ENCODE measurements at regions not wholly inside any gene's neighbourhood (a gene's known extent, or its start where the extent isn't known, plus 50 kb on each side); places are given as distances from the start of the nearest gene placed in this dataset.
A peak's percentile ranks its signal among the peaks of the same experiment; 100 is the strongest.

- no TSS peak for BruUV-seq (replicated peaks)
- 0 out of 2 replicates have a peak, but pooled peaks cover 3% of the 10 kb centered on the region for H3K9me3 ChIP-seq (ENCODE audit: control insufficient read depth, insufficient read depth, low read depth, low read length)
- intact Hi-C loops (cut with micrococcal nuclease; ENCODE audit: unreplicated experiment): loop anchor here (5.0 to 10.0 kb wide), 2 partner anchors 400 to 482 kb away; partner anchors contain the start of gene TRIB2
- H3K4me1 ChIP-seq (ENCODE audit: control insufficient read depth, insufficient read depth, low read length): peaks cover 11% of the 10 kb centered on the region
- CTCF ChIA-PET: no interaction called here
- no peaks in the 10 kb centered on the region for H3K36me3 ChIP-seq (ENCODE audit: control insufficient read depth, insufficient read depth, low read length)
- TF ChIP-seq POLR2AphosphoS5 (IDR thresholded peaks at IDR 0.05; ENCODE audit: low read depth, low read length): no peak
- TF ChIP-seq TCF7L2 (IDR thresholded peaks at IDR 0.05; ENCODE audit: low read depth, low read length): no peak
- peak overlapping the region; percentile 97 for H3K27ac ChIP-seq (ENCODE audit: low read length)
- in situ Hi-C loops (cut with HindIII; ENCODE audit: low pct_unique_long_range_greater_than_20kb, low sequenced_read_pairs): no loop called here
- H3K27me3 ChIP-seq (ENCODE audit: control insufficient read depth, insufficient read depth, low read length): no peaks in the 10 kb centered on the region
- no peak for ATAC-seq
- POLR2A ChIA-PET: no interaction called here
- no peak for DNase-seq (ENCODE audit: low read depth, low spot score)
- no peak overlapping the region for H3K4me3 ChIP-seq (ENCODE audit: low read depth in 2 of 2, low read length in 2 of 2)
Measured at GRCh38 chr2:12317286-12317685, 399.4 kb upstream of the TRIB2 start.

- H3K36me3 ChIP-seq (ENCODE audit: control insufficient read depth, insufficient read depth, low read length): no peaks in the 10 kb centered on the region
- BruUV-seq (replicated peaks): no TSS peak
- H3K4me1 ChIP-seq (ENCODE audit: control insufficient read depth, insufficient read depth, low read length): peaks cover 11% of the 10 kb centered on the region
- POLR2A ChIA-PET: no interaction called here
- DNase-seq (ENCODE audit: low read depth, low spot score) (no peak), ATAC-seq (peak; percentile 75)
- peak overlapping the region; percentile 97 for H3K27ac ChIP-seq (ENCODE audit: low read length)
- intact Hi-C loops (cut with micrococcal nuclease; ENCODE audit: unreplicated experiment): loop anchor here (5.0 to 10.0 kb wide), 2 partner anchors 399 to 483 kb away; partner anchors contain the start of gene TRIB2
- peak overlapping the region in 1 of 2 experiments; percentile 24; a peak in 1 of 4 replicates for H3K4me3 ChIP-seq (ENCODE audit: low read depth in 2 of 2, low read length in 2 of 2)
- H3K27me3 ChIP-seq (ENCODE audit: control insufficient read depth, insufficient read depth, low read length): no peaks in the 10 kb centered on the region
- CTCF ChIA-PET: interaction anchor here (1.7 kb wide), 1 partner anchor 398 kb away, joined by 7 read pairs; no protein-coding TSS in a partner anchor
- in situ Hi-C loops (cut with HindIII; ENCODE audit: low pct_unique_long_range_greater_than_20kb, low sequenced_read_pairs): no loop called here
- TF ChIP-seq CTCF (IDR thresholded peaks at IDR 0.05) (peak; percentile 15; the same call in 1 of the 2 replicates), SIN3A (IDR thresholded peaks at IDR 0.05; ENCODE audit: borderline replicate concordance, insufficient read depth, low read depth, low read length) (no peak)
- H3K9me3 ChIP-seq (ENCODE audit: control insufficient read depth, insufficient read depth, low read depth, low read length): 0 out of 2 replicates have a peak, but pooled peaks cover 5% of the 10 kb centered on the region
Measured at GRCh38 chr2:12317814-12318426, 398.8 kb upstream of the TRIB2 start.

- intact Hi-C loops (cut with micrococcal nuclease; ENCODE audit: unreplicated experiment) (loop anchor here (5.0 to 10.0 kb wide), 2 partner anchors 399 to 484 kb away; partner anchors contain the start of gene TRIB2), in situ Hi-C loops (cut with HindIII; ENCODE audit: low pct_unique_long_range_greater_than_20kb, low sequenced_read_pairs) (no loop called here)
- ATAC-seq (peak; percentile 89), DNase-seq (ENCODE audit: low read depth, low spot score) (peak; percentile 76)
- peak overlapping the region in 1 of 2 experiments; percentile 24; a peak in 1 of 4 replicates for H3K4me3 ChIP-seq (ENCODE audit: low read depth in 2 of 2, low read length in 2 of 2)
- no TSS peak for BruUV-seq (replicated peaks)
- no peaks in the 10 kb centered on the region for H3K36me3 ChIP-seq (ENCODE audit: control insufficient read depth, insufficient read depth, low read length)
- H3K27ac ChIP-seq (ENCODE audit: low read length): peak overlapping the region; percentile 97
- H3K9me3 ChIP-seq (ENCODE audit: control insufficient read depth, insufficient read depth, low read depth, low read length): 0 out of 2 replicates have a peak, but pooled peaks cover 5% of the 10 kb centered on the region
- ChIA-PET CTCF (interaction anchor here (1.7 kb wide), 1 partner anchor 397 kb away, joined by 7 read pairs; no protein-coding TSS in a partner anchor), POLR2A (no interaction called here)
- no peaks in the 10 kb centered on the region for H3K27me3 ChIP-seq (ENCODE audit: control insufficient read depth, insufficient read depth, low read length)
- H3K4me1 ChIP-seq (ENCODE audit: control insufficient read depth, insufficient read depth, low read length): peaks cover 11% of the 10 kb centered on the region
- TF ChIP-seq SIN3A (IDR thresholded peaks at IDR 0.05; ENCODE audit: borderline replicate concordance, insufficient read depth, low read depth, low read length) (no peak), POLR2AphosphoS5 (IDR thresholded peaks at IDR 0.05; ENCODE audit: low read depth, low read length) (peak; percentile 75), REST (IDR thresholded peaks at IDR 0.05; ENCODE audit: insufficient read depth in 1 of 2, low read depth in 2 of 2, low read length in 1 of 2) (no peak), TCF7L2 (IDR thresholded peaks at IDR 0.05; ENCODE audit: low read depth, low read length) (peak; percentile 98)
Measured at GRCh38 chr2:12318427-12319057, 398.2 kb upstream of the TRIB2 start.

All from Panc1 (cell line).